ENCODE measurements at regions not wholly inside any gene's neighbourhood (a gene's known extent, or its start where the extent isn't known, plus 50 kb on each side); places are given as distances from the start of the nearest gene placed in this dataset.

- Histone ChIP-seq H3K27ac (no peak overlapping the region), H3K4me3 (no peak overlapping the region), H3K27me3 (no peaks in the 10 kb centered on the region), H3K36me3 (no peaks in the 10 kb centered on the region), H3K4me1 (no peaks in the 10 kb centered on the region), H3K9me3 (no peaks in the 10 kb centered on the region)
- intact Hi-C loops (cut with DNase I), result no loop called here
- DNase-seq, result no peak
- WGBS, 2 donors, result 14 to 63% methylated on average over 2 of the region's 2 CpGs
- TF ChIP-seq POLR2AphosphoS5 (IDR thresholded peaks at IDR 0.05) (no peak), CTCF (IDR thresholded peaks at IDR 0.05) (no peak), POLR2A (IDR thresholded peaks at IDR 0.05) (no peak), EP300 (IDR thresholded peaks at IDR 0.05) (no peak)
Observed at GRCh38 chr5:90191352-90192045, 218.1 kb downstream of the CETN3 start.

GRCh38 chr5:90185897-90186468, 223.6 kb downstream of the CETN3 start:
- intact Hi-C loops (cut with DNase I), result no loop called here
- Histone ChIP-seq H3K4me3 (no peak overlapping the region), H3K36me3 (no peaks in the 10 kb centered on the region), H3K9me3 (no peaks in the 10 kb centered on the region), H3K27ac (no peak overlapping the region), H3K4me1 (peaks cover 0 to 14% (median 4%) of the 10 kb centered on the region in 4 donors), H3K27me3 (no peaks in the 10 kb centered on the region)
- no peak for DNase-seq
- TF ChIP-seq POLR2A (IDR thresholded peaks at IDR 0.05) (no peak), EP300 (IDR thresholded peaks at IDR 0.05) (no peak), CTCF (IDR thresholded peaks at IDR 0.05) (no peak), POLR2AphosphoS5 (IDR thresholded peaks at IDR 0.05) (no peak)
- WGBS, 2 donors, result 90 to 94% methylated on average over 2 of the region's 2 CpGs

DNA sequence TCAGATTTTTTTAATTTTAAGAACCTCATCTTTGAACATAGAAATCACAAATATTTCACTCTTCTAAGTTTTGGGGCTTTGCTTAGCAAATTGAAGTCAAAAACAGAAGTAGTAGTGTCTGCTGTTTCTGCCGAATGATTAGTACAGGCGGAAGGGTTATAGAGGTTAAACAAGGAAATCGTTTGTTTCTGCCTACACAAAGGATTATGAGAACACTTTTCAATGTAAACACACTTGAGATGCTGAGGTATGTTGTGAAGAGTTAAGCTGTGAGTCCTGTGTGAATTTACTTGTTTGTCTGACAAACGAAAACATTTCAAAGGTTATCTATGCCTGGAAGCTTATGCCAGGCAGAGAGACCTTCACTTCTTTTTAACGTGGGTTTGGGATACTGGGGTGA, 224.8 kb downstream of the CETN3 start:
- no peak overlapping the region for H3K27ac ChIP-seq
- peaks cover 0 to 14% (median 5%) of the 10 kb centered on the region in 4 donors for H3K4me1 ChIP-seq
- WGBS, 2 donors, result 9 to 53% methylated on average over 5 of the region's 5 CpGs
- H3K9me3 ChIP-seq, result no peaks in the 10 kb centered on the region
- TF ChIP-seq POLR2AphosphoS5 (IDR thresholded peaks at IDR 0.05) (no peak), POLR2A (IDR thresholded peaks at IDR 0.05) (no peak), CTCF (IDR thresholded peaks at IDR 0.05) (no peak), EP300 (IDR thresholded peaks at IDR 0.05) (no peak)
- H3K27me3 ChIP-seq, result no peaks in the 10 kb centered on the region
- DNase-seq, result no peak
- H3K36me3 ChIP-seq, result no peaks in the 10 kb centered on the region
- intact Hi-C loops (cut with DNase I), result loop anchor here (5.0 kb wide), 1 partner anchor 1452 kb away; no protein-coding TSS in a partner anchor
- H3K4me3 ChIP-seq, result no peak overlapping the region

GRCh38 chr5:90182726-90183125, 226.8 kb downstream of the CETN3 start:
- 85 to 96% methylated on average over 1 of the region's 1 CpG for WGBS, 2 donors
- intact Hi-C loops (cut with DNase I), result loop anchor here (5.0 kb wide), 1 partner anchor 1450 kb away; no protein-coding TSS in a partner anchor
- no peaks in the 10 kb centered on the region for H3K27me3 ChIP-seq
- no peak overlapping the region for H3K4me3 ChIP-seq
- peaks cover 0 to 14% (median 5%) of the 10 kb centered on the region in 4 donors for H3K4me1 ChIP-seq
- no peak for TF ChIP-seq POLR2AphosphoS5 (IDR thresholded peaks at IDR 0.05)
- no peak for TF ChIP-seq EP300 (IDR thresholded peaks at IDR 0.05)
- TF ChIP-seq CTCF (IDR thresholded peaks at IDR 0.05), result no peak
- TF ChIP-seq POLR2A (IDR thresholded peaks at IDR 0.05), result no peak
- DNase-seq, result no peak
- H3K27ac ChIP-seq, result no peak overlapping the region
- no peaks in the 10 kb centered on the region for H3K36me3 ChIP-seq
- no peaks in the 10 kb centered on the region for H3K9me3 ChIP-seq
